ENCODE measurements at regions not wholly inside any gene's neighbourhood (a gene's known extent, or its start where the extent isn't known, plus 50 kb on each side); places are given as distances from the start of the nearest gene placed in this dataset.

DNA sequence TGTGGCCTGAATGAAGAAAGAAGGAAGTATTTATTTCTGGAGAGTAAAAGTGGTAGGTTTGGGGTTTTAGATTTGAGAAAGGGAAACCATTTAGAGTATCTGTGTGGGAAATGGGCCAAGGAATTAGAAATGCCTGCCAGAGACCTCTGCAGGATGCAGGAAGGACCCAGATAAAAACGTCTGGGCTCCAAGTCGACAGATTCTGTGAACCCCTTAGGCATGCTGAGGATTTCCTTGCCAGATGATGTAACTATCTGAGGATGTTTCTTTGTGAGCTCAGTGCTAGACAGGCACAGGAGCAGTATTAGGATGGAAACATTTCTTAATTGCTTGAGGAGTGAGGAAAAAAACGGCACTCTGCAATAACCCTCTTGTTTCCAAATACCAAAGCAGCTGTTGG lies 251.8 kb upstream of the DMRT1 start:
- H3K36me3 ChIP-seq (ENCODE audit: control insufficient read depth in 4 of 4, insufficient read depth in 3 of 4, low read depth in 1 of 4, low read length in 3 of 4), result no peaks in the 10 kb centered on the region
- no peak overlapping the region for H3K9ac ChIP-seq (ENCODE audit: low read depth in 1 of 2, low read length in 2 of 2)
- H3K9me3 ChIP-seq (ENCODE audit: control insufficient read depth in 4 of 4, low read length in 3 of 4), result no peaks in the 10 kb centered on the region
- no peaks in the 10 kb centered on the region for H3K4me1 ChIP-seq (ENCODE audit: control insufficient read depth in 4 of 4, insufficient read depth in 4 of 4, low read length in 3 of 4)
- peaks cover 0 to 8% (median 0%) of the 10 kb centered on the region in 4 donors for H3K27me3 ChIP-seq (ENCODE audit: control insufficient read depth in 4 of 4, insufficient read depth in 4 of 4, low read length in 3 of 4)
- WGBS, result 47% methylated on average over 3 of the region's 3 CpGs
- TF ChIP-seq EGR1 (IDR thresholded peaks at IDR 0.05; ENCODE audit: low read depth in 2 of 2) (no peak), SP1 (IDR thresholded peaks at IDR 0.05) (peak; percentile 24), NR2F2 (IDR thresholded peaks at IDR 0.05) (peak; percentile 63)
- H3K4me3 ChIP-seq (ENCODE audit: low read depth in 1 of 3, low read length in 3 of 3), result no peak overlapping the region
- DNase-seq (ENCODE audit: low spot score), result no peak
- no peak overlapping the region for H3K27ac ChIP-seq (ENCODE audit: low read depth in 1 of 2, low read length in 2 of 2)

DNA sequence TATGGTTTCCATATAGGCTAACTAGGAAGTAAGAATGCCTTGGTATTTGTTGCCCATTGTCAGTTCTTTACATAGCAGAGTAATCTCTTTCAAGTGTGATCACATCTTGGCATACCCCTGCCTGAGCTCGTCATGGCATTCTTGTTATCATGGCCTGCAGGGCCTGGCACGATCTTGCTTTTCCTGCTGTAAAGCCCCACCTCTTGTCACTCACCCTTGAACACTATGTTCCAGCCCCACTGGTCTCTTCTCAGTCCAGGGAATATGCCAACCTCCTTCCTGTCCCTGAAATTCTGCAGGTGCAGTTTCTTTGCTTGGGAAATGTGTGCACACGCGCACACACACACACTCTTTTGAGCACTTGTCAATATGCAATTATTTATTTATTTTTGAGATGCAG lies 250.2 kb upstream of the DMRT1 start:
- WGBS, result 63% methylated on average over 4 of the region's 4 CpGs
- no peak for TF ChIP-seq TAF1 (conservative IDR thresholded peaks at IDR 0.05)
- TF ChIP-seq, protein P1, sequence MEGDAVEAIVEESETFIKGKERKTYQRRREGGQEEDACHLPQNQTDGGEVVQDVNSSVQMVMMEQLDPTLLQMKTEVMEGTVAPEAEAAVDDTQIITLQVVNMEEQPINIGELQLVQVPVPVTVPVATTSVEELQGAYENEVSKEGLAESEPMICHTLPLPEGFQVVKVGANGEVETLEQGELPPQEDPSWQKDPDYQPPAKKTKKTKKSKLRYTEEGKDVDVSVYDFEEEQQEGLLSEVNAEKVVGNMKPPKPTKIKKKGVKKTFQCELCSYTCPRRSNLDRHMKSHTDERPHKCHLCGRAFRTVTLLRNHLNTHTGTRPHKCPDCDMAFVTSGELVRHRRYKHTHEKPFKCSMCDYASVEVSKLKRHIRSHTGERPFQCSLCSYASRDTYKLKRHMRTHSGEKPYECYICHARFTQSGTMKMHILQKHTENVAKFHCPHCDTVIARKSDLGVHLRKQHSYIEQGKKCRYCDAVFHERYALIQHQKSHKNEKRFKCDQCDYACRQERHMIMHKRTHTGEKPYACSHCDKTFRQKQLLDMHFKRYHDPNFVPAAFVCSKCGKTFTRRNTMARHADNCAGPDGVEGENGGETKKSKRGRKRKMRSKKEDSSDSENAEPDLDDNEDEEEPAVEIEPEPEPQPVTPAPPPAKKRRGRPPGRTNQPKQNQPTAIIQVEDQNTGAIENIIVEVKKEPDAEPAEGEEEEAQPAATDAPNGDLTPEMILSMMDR (IDR thresholded peaks at IDR 0.05; ENCODE audit: low read depth, low read length, missing input control), result no peak
- no peak for TF ChIP-seq YY1 (IDR thresholded peaks at IDR 0.05)
- TF ChIP-seq, protein P2, sequence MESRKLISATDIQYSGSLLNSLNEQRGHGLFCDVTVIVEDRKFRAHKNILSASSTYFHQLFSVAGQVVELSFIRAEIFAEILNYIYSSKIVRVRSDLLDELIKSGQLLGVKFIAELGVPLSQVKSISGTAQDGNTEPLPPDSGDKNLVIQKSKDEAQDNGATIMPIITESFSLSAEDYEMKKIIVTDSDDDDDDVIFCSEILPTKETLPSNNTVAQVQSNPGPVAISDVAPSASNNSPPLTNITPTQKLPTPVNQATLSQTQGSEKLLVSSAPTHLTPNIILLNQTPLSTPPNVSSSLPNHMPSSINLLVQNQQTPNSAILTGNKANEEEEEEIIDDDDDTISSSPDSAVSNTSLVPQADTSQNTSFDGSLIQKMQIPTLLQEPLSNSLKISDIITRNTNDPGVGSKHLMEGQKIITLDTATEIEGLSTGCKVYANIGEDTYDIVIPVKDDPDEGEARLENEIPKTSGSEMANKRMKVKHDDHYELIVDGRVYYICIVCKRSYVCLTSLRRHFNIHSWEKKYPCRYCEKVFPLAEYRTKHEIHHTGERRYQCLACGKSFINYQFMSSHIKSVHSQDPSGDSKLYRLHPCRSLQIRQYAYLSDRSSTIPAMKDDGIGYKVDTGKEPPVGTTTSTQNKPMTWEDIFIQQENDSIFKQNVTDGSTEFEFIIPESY (IDR thresholded peaks at IDR 0.05), result no peak
- no peak for TF ChIP-seq FOXA2 (IDR thresholded peaks at IDR 0.05)
- DNase-seq (ENCODE audit: low spot score), result no peak

DNA sequence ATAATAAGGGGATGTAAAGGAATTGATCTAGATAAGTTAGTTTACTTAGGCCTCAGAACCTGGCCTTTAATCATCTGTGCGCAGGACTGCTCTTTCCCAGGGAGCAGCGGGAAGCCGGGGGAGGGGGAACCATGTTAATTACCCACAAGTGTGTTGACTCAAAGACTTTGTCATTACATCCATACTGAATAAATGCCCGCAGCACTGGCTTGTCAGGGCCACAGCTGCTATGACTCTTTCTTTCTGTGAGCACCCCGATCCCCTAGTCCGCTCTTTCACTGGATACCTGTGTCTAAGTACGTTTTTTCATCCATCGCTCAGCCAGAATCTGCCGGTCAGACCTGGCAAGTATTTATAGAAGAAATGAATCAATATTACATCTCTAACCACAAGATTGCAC lies 249.3 kb upstream of the DMRT1 start:
- no peak for DNase-seq (ENCODE audit: low spot score)
- no peaks in the 10 kb centered on the region for H3K9me3 ChIP-seq (ENCODE audit: control insufficient read depth in 4 of 4, low read length in 3 of 4)
- WGBS, result 75% methylated on average over 9 of the region's 9 CpGs
- no peak overlapping the region for H3K9ac ChIP-seq (ENCODE audit: low read depth in 1 of 2, low read length in 2 of 2)
- no peak overlapping the region for H3K27ac ChIP-seq (ENCODE audit: low read depth in 1 of 2, low read length in 2 of 2)
- H3K4me3 ChIP-seq (ENCODE audit: low read depth in 1 of 3, low read length in 3 of 3), result no peak overlapping the region
- TF ChIP-seq EGR1 (IDR thresholded peaks at IDR 0.05; ENCODE audit: low read depth in 2 of 2) (no peak), FOXA2 (IDR thresholded peaks at IDR 0.05) (no peak), YY1 (IDR thresholded peaks at IDR 0.05) (no peak), TAF1 (conservative IDR thresholded peaks at IDR 0.05) (no peak), GABPA (IDR thresholded peaks at IDR 0.05 in 1 of 2, conservative IDR thresholded peaks at IDR 0.05 in 1 of 2) (no peak)
- TF ChIP-seq, protein P3, sequence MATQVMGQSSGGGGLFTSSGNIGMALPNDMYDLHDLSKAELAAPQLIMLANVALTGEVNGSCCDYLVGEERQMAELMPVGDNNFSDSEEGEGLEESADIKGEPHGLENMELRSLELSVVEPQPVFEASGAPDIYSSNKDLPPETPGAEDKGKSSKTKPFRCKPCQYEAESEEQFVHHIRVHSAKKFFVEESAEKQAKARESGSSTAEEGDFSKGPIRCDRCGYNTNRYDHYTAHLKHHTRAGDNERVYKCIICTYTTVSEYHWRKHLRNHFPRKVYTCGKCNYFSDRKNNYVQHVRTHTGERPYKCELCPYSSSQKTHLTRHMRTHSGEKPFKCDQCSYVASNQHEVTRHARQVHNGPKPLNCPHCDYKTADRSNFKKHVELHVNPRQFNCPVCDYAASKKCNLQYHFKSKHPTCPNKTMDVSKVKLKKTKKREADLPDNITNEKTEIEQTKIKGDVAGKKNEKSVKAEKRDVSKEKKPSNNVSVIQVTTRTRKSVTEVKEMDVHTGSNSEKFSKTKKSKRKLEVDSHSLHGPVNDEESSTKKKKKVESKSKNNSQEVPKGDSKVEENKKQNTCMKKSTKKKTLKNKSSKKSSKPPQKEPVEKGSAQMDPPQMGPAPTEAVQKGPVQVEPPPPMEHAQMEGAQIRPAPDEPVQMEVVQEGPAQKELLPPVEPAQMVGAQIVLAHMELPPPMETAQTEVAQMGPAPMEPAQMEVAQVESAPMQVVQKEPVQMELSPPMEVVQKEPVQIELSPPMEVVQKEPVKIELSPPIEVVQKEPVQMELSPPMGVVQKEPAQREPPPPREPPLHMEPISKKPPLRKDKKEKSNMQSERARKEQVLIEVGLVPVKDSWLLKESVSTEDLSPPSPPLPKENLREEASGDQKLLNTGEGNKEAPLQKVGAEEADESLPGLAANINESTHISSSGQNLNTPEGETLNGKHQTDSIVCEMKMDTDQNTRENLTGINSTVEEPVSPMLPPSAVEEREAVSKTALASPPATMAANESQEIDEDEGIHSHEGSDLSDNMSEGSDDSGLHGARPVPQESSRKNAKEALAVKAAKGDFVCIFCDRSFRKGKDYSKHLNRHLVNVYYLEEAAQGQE (IDR thresholded peaks at IDR 0.05), result no peak
- TF ChIP-seq, protein P4, sequence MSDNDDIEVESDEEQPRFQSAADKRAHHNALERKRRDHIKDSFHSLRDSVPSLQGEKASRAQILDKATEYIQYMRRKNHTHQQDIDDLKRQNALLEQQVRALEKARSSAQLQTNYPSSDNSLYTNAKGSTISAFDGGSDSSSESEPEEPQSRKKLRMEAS (IDR thresholded peaks at IDR 0.05), result no peak
- TF ChIP-seq, protein P1 (IDR thresholded peaks at IDR 0.05; ENCODE audit: low read depth, low read length, missing input control), result no peak
- TF ChIP-seq, protein P5, sequence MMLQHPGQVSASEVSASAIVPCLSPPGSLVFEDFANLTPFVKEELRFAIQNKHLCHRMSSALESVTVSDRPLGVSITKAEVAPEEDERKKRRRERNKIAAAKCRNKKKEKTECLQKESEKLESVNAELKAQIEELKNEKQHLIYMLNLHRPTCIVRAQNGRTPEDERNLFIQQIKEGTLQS (IDR thresholded peaks at IDR 0.05), result no peak
- H3K4me1 ChIP-seq (ENCODE audit: control insufficient read depth in 4 of 4, insufficient read depth in 4 of 4, low read length in 3 of 4), result peaks cover 0 to 1% (median 0%) of the 10 kb centered on the region in 4 donors
- H3K27me3 ChIP-seq (ENCODE audit: control insufficient read depth in 4 of 4, insufficient read depth in 4 of 4, low read length in 3 of 4), result peaks cover 0 to 8% (median 1%) of the 10 kb centered on the region in 4 donors
- H3K36me3 ChIP-seq (ENCODE audit: control insufficient read depth in 4 of 4, insufficient read depth in 3 of 4, low read depth in 1 of 4, low read length in 3 of 4), result no peaks in the 10 kb centered on the region

More for the DNA sequence above, 250.2 kb upstream of the DMRT1 start:
- peaks cover 0 to 8% (median 1%) of the 10 kb centered on the region in 4 donors for H3K27me3 ChIP-seq (ENCODE audit: control insufficient read depth in 4 of 4, insufficient read depth in 4 of 4, low read length in 3 of 4)
- no peak overlapping the region for H3K9ac ChIP-seq (ENCODE audit: low read depth in 1 of 2, low read length in 2 of 2)
- no peak overlapping the region for H3K4me3 ChIP-seq (ENCODE audit: low read depth in 1 of 3, low read length in 3 of 3)
- H3K36me3 ChIP-seq (ENCODE audit: control insufficient read depth in 4 of 4, insufficient read depth in 3 of 4, low read depth in 1 of 4, low read length in 3 of 4), result no peaks in the 10 kb centered on the region
- H3K9me3 ChIP-seq (ENCODE audit: control insufficient read depth in 4 of 4, low read length in 3 of 4), result no peaks in the 10 kb centered on the region
- no peak overlapping the region for H3K27ac ChIP-seq (ENCODE audit: low read depth in 1 of 2, low read length in 2 of 2)
- H3K4me1 ChIP-seq (ENCODE audit: control insufficient read depth in 4 of 4, insufficient read depth in 4 of 4, low read length in 3 of 4), result peaks cover 0 to 1% (median 0%) of the 10 kb centered on the region in 4 donors
